AG09319 (cell line): ENCODE measurements at regions not wholly inside any gene's neighbourhood (a gene's known extent, or its start where the extent isn't known, plus 50 kb on each side); places are given as distances from the start of the nearest gene placed in this dataset.
"Not testable (repeated sequence)": the region's sequence is repeated elsewhere in the genome, so short reads cannot be mapped to it uniquely, and the experiment has no call there.

ENCODE experiments used
- DNase-seq: peaks from one replicate; pipeline ENCODE4 v3.0.0-alpha.2; 2010; ENCODE audit warnings: low read depth; ENCODE audit errors: extremely low read depth
- CTCF ChIP-seq: IDR thresholded peaks from 2 replicates; pipeline ENCODE4 v1.5.1; 2011; ENCODE audit warnings: low read depth, mild to moderate bottlenecking, inconsistent platforms, low read length, moderate library complexity

- DNase-seq = no peak
- TF ChIP-seq CTCF = no peak
Observed at GRCh38 chr7:14974688-14975087, 72.1 kb upstream of the DGKB start.

DNA sequence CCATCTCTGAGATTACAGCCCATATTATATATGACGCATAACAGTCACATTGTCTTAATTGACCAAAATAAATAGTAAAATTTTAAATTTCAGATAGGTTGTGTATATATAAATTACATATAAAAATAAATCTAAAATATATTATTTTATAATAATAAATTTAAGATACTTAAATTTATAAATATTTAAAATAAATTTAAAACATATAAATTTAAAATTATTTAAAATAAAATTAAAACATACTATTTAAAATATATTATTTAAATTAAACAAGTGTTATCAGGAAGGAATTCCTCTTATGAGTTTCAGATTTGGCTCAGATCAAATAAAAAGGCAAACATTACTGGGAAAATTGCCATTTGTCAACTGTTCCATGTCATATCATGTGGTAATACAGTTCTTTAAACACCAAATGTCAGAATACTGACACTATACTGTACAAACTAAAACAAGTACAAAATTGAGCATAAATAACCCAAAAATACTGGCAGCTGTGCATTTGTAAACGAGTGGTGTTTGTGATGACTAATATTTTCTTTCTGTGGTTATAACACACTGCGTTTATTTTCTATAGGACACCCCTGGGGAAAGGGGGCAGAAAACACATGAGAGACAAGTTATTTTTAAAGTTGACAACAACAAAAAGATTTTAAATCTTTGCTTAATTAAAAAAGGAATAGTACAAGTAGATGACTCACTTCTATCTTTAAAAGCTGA, 71.3 kb upstream of the DGKB start:
- TF ChIP-seq CTCF = no peak
- DNase-seq = no peak

- not testable (repeated sequence) for DNase-seq
Observed at GRCh38 chr7:14971678-14972077, 69.1 kb upstream of the DGKB start.

- DNase-seq = not testable (repeated sequence)
Observed at GRCh38 chr7:14967376-14967775, 64.8 kb upstream of the DGKB start.

DNA sequence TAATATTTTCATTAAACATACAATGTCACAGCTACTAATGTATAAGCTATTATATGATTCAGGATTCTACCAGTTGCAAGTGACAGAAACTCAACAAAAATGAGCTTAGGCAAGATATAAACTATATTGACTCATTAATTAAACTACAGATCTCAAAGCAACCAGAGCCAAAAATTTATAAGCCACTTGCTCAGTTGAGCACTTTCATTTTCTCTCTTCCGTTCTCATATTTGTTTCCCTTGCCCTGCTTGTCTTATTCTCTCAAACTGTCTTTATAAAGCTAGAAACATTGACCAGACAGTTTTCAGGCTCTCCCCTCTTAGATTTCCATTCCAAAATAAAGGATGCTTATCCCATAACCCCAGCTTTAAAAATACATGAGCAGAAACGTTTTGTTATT, 60.2 kb upstream of the DGKB start:
- no peak for TF ChIP-seq CTCF
- DNase-seq = no peak

DNA sequence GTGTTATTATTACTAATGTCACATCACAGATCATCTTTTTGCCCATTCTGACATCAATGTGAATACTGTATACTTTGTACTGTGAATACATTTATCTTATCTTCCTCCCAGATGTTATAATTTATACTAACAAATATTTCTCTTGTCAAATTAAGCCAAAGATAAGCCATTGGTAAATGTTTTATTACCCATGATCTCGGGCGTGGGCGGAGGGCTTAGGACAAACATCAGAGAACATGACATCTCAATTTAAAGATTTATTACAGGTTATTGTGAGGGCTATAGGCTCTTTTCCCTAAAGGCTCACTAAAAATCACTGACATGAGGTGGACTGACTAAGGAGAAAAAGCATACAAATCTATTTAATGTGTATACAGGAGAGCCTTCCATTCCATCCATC, 58.2 kb upstream of the DGKB start:
- no peak for DNase-seq

DNA sequence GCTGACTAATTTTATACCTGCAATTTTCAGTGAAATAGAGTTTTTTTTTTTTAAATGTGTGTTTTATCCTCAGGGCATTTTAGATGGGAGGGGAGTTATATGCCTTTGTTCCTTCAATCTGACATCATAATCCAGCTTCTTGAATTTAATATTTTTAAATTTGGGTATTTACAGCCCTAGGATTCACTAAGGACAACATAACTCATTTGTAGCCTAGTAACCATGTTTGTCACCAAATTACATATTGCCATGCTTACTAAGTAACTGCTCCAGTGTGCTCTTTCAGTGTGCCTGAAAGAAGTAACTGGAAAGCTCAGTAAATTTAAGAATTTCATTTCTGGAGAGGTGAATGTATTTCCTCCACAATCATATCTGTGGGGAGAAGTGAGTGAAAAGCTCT, 56.8 kb upstream of the DGKB start:
- no peak for TF ChIP-seq CTCF
- DNase-seq = no peak

More for the DNA sequence above, 58.2 kb upstream of the DGKB start:
- no peak for TF ChIP-seq CTCF

DNA sequence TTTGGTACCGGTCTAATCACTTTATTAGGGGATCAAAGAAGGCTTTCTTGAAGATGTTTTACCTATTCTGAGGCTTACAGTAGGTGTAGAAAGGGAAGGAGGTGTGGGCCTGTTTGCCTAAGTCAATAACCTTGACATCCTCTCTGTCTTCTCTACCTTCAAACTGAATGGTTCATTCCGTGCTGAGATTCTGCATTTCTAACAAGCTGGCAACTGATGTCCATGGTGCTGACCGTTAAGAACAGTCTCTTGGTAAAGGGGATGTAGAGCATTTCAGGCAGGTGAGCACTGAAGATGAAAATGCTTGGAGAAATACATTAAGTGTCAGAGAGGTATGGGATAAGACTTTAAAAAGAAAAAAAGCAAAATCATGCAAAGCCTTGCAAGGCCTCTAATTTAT, 51.5 kb upstream of the DGKB start:
- no peak for DNase-seq
- TF ChIP-seq CTCF = no peak
